Left lung (tissue), 4 donors: ENCODE measurements at regions not wholly inside any gene's neighbourhood (a gene's known extent, or its start where the extent isn't known, plus 50 kb on each side); places are given as distances from the start of the nearest gene placed in this dataset.

ENCODE experiments used
- ATAC-seq: fragments of 200-7000 bp; cut with Tn5 transposase; one replicate; pipeline ENCODE4 v1.9.1; 2020; ENCODE audit warnings: moderate library complexity
- DNase-seq, 4 donors: peaks; one replicate each; pipeline ENCODE4 v3.0.0-alpha.2; 2013 to 2020
- H3K27ac ChIP-seq, 2 donors: fragments of 200-600 bp; sonication (generic) in 1 of 2; one replicate each; pipeline versions ENCODE4 v1.5.0 to v1.8.0; 2020 to 2021
- H3K27me3 ChIP-seq, 2 donors: fragments of 200-600 bp; sonication (generic) in 1 of 2; one replicate each; pipeline versions ENCODE4 v1.5.0 to v1.8.0; 2020 to 2021
- H3K36me3 ChIP-seq, 2 donors: fragments of 200-600 bp; sonication (generic) in 1 of 2; one replicate each; pipeline versions ENCODE4 v1.5.0 to v1.8.0; 2020 to 2021
- H3K4me1 ChIP-seq, 2 donors: fragments of 200-600 bp; one replicate each; pipeline ENCODE4 v1.8.0; 2021
- H3K4me3 ChIP-seq, 2 donors: fragments of 200-600 bp; sonication (generic) in 1 of 2; one replicate each; pipeline versions ENCODE4 v1.5.0 to v1.8.0; 2020 to 2021; ENCODE audit warnings: mild to moderate bottlenecking in 1 of 2
- H3K9me3 ChIP-seq, 2 donors: fragments of 200-600 bp; sonication (generic) in 1 of 2; one replicate each; pipeline versions ENCODE4 v1.5.0 to v1.8.0; 2020 to 2021
- intact Hi-C, 2 donors: fragments of 100-400 bp; cut with DNase I; formaldehyde crosslinking; loops; one replicate each; pipeline versions ENCODE4 v1.11.2 to v1.14.2; 2022
- TF ChIP-seq, protein P1 (sequence below), 2 donors: fragments of 200-600 bp; sonication (generic) in 1 of 2; IDR thresholded peaks; one replicate each; pipeline versions ENCODE4 v1.5.0 to v1.8.0; 2021; ENCODE audit warnings: antibody characterized with exemption in 2 of 2
- donor health status: DM: no; HTN: yes; CAD: no.
- donor health status: DM: no; HTN: no; CAD: no.

DNA sequence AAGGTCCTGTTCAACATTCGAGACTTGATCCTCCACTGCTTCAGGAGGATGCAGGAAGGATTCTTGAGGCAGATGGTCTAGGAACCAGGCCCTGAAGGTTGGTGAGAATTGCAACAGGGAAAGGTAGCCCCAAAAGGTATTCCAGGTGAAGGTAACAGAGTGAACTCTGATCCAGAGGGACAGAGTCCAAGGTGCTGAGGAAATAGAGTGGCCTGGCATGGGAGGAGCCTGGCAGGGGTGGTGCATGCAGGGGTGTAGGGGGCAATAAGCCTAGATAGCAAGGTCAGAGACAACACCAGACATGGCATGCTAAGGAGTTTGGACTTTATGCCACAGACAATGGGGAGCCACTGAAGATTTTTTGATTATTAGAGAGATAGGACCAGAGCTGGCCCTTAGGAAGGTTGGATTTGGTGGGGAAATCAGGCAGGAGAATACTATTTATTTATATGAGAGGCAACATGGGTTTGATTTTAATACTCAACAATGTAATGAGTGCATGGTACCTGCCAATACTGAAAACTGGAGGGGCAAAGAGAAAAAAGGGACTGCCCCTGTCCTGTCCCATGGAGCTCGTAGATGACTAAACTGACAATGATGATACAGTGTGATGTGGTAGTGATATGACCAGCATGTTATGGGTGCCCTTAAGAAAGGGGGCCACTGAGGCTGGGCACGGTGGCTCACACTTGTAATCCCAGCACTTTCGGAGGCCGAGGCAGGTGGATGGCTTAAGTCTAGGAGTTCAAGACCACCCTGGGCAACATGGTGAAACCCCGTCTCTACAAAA lies 50.5 kb upstream of the TMED10 start:
- Histone ChIP-seq H3K27ac (no peak overlapping the region), H3K9me3 (no peaks in the 10 kb centered on the region), H3K27me3 (no peaks in the 10 kb centered on the region), H3K36me3 (no peaks in the 10 kb centered on the region), H3K4me1 (peaks cover 14 to 53% of the 10 kb centered on the region in 2 donors), H3K4me3 (no peak overlapping the region)
- TF ChIP-seq, protein P1, sequence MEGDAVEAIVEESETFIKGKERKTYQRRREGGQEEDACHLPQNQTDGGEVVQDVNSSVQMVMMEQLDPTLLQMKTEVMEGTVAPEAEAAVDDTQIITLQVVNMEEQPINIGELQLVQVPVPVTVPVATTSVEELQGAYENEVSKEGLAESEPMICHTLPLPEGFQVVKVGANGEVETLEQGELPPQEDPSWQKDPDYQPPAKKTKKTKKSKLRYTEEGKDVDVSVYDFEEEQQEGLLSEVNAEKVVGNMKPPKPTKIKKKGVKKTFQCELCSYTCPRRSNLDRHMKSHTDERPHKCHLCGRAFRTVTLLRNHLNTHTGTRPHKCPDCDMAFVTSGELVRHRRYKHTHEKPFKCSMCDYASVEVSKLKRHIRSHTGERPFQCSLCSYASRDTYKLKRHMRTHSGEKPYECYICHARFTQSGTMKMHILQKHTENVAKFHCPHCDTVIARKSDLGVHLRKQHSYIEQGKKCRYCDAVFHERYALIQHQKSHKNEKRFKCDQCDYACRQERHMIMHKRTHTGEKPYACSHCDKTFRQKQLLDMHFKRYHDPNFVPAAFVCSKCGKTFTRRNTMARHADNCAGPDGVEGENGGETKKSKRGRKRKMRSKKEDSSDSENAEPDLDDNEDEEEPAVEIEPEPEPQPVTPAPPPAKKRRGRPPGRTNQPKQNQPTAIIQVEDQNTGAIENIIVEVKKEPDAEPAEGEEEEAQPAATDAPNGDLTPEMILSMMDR (IDR thresholded peaks at IDR 0.05): no peak
- DNase-seq: no peak
- no peak for ATAC-seq
- intact Hi-C loops: no loop called here
